Ascending aorta (tissue), 2 donors: ENCODE measurements at regions not wholly inside any gene's neighbourhood (a gene's known extent, or its start where the extent isn't known, plus 50 kb on each side); places are given as distances from the start of the nearest gene placed in this dataset.
A peak's percentile ranks its signal among the peaks of the same experiment; 100 is the strongest.

Experiments used
- DNase-seq, 2 donors: peaks; one replicate each; pipeline ENCODE4 v3.0.0-alpha.2; 2019; ENCODE audit warnings: low spot score in 2 of 2
- H3K27ac ChIP-seq, 2 donors: fragments of 200-600 bp; sonication (generic); one replicate each; pipeline ENCODE4 v1.5.1; 2016 to 2017; ENCODE audit warnings: mild to moderate bottlenecking in 1 of 2
- H3K27me3 ChIP-seq: fragments of 200-600 bp; sonication (generic); one replicate; pipeline ENCODE4 v1.5.1; 2017
- H3K36me3 ChIP-seq, 2 donors: fragments of 200-600 bp; sonication (generic); one replicate each; pipeline ENCODE4 v1.5.1; 2016
- H3K4me1 ChIP-seq, 2 donors: fragments of 200-600 bp; sonication (generic); one replicate each; pipeline ENCODE4 v1.5.1; 2016 to 2017; ENCODE audit warnings: mild to moderate bottlenecking in 1 of 2
- H3K4me3 ChIP-seq, 2 donors: fragments of 200-600 bp; sonication (generic); one replicate each; pipeline ENCODE4 v1.5.1; 2016 to 2017; ENCODE audit warnings: mild to moderate bottlenecking in 1 of 2
- H3K9me3 ChIP-seq, 2 donors: fragments of 200-600 bp; sonication (generic); one replicate each; pipeline ENCODE4 v1.5.1; 2016
- CTCF ChIP-seq, 3 experiments: fragments of 200-600 bp in 2 of 3; fragments of 450-650 bp in 1 of 3; sonication (generic) in 2 of 3; IDR thresholded peaks; one replicate each; pipeline ENCODE4 v1.5.1; 2016 to 2019; ENCODE audit warnings: antibody characterized with exemption in 3 of 3, mild to moderate bottlenecking in 1 of 3, moderate library complexity in 1 of 3
- intact Hi-C: fragments of 100-400 bp; cut with DNase I; formaldehyde crosslinking; loops from one replicate; pipeline ENCODE4 v1.15.1; 2023

GRCh38 chrX:39650768-39651347 is 446.9 kb downstream of the BCOR start:
- Histone ChIP-seq H3K27ac (no peak overlapping the region), H3K27me3 (no peaks in the 10 kb centered on the region), H3K4me1 (peaks cover 0 to 5% of the 10 kb centered on the region in 2 donors), H3K9me3 (no peaks in the 10 kb centered on the region), H3K36me3 (no peaks in the 10 kb centered on the region), H3K4me3 (no peak overlapping the region)
- no peak for DNase-seq
- TF ChIP-seq CTCF (IDR thresholded peaks at IDR 0.05) = no peak
- intact Hi-C loops = no loop called here

DNA sequence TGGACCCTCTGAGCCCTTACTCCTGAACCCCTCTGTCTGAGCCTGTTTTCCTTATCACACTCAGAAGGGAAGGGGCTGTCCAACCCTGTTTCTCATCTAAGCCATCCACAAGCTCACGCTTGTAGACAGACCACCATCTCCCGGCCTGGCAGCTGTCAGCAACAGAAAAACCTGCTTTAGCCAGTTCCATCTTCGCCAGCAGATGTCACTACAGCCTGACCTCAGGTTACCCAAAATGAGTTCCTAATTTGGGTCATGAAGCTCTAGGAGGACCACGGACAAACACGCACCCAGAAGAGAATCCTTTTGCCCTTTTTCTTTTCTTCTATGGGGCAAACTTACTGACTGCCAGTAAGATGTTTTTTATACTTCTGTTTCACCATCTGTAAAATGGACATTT is 445.4 kb downstream of the BCOR start:
- no peak for DNase-seq

GRCh38 chrX:39653691-39654090 is 444.1 kb downstream of the BCOR start:
- Histone ChIP-seq H3K9me3 (no peaks in the 10 kb centered on the region), H3K27me3 (no peaks in the 10 kb centered on the region), H3K27ac (no peak overlapping the region), H3K4me3 (no peak overlapping the region), H3K4me1 (peaks cover 0 to 5% of the 10 kb centered on the region in 2 donors), H3K36me3 (no peaks in the 10 kb centered on the region)
- no peak for DNase-seq
- TF ChIP-seq CTCF (IDR thresholded peaks at IDR 0.05) = no peak
- intact Hi-C loops = loop anchor here (2.0 kb wide), 1 partner anchor 613 kb away; no protein-coding TSS in a partner anchor

More for the DNA sequence above, 445.4 kb downstream of the BCOR start:
- intact Hi-C loops = loop anchor here (2.0 kb wide), 1 partner anchor 614 kb away; no protein-coding TSS in a partner anchor
- Histone ChIP-seq H3K27ac (no peak overlapping the region), H3K9me3 (no peaks in the 10 kb centered on the region), H3K36me3 (no peaks in the 10 kb centered on the region), H3K27me3 (no peaks in the 10 kb centered on the region), H3K4me3 (no peak overlapping the region), H3K4me1 (peaks cover 0 to 5% of the 10 kb centered on the region in 2 donors)
- TF ChIP-seq CTCF (IDR thresholded peaks at IDR 0.05) = peak in 1 of 3 experiments; percentile 46

DNA sequence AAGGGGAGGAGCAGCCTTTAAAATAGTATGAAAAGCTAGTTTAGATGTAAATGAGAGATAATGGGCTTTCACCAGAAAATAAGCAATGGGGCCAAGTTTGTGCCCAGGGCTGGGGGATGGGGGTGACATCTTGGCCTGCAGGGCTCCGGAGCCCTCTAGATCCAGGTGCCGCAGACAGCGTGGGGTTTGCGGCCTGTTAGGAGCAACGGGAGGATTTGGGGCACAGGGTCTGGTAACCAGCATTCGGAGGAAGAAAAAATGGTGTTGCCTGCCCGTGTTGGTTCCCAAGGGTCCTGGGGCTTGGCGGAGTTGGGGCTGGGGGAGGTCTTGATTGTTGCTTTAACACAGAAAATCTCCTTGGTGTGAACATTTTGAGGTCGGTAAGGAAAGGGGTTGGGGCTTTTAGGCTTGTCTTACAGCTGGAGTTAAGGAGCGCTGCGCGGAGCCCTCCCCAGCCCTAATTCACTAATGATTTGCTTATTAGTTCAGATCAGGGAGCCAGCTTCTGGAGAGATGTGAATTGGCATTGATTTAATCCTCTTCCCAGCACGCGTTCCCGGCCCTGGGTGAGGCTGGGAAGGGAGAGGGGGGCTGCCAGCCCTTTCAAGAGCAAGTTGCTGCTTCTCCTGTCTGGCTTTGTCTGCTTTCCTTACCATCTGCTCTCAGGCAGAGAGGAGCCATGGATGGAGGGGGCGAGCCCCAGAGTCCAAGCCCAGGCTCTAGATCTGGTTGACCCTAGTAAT is 443.4 kb downstream of the BCOR start:
- Histone ChIP-seq H3K9me3 (no peaks in the 10 kb centered on the region), H3K27me3 (no peaks in the 10 kb centered on the region), H3K27ac (no peak overlapping the region), H3K4me1 (peaks cover 0 to 1% of the 10 kb centered on the region in 2 donors), H3K4me3 (no peak overlapping the region), H3K36me3 (no peaks in the 10 kb centered on the region)
- intact Hi-C loops = no loop called here
- DNase-seq = no peak
- no peak for TF ChIP-seq CTCF (IDR thresholded peaks at IDR 0.05)

- H3K4me1 ChIP-seq = no peaks in the 10 kb centered on the region
- no peak overlapping the region for H3K4me3 ChIP-seq
- H3K9me3 ChIP-seq = no peaks in the 10 kb centered on the region
- no peak for DNase-seq
- intact Hi-C loops = no loop called here
- no peaks in the 10 kb centered on the region for H3K36me3 ChIP-seq
- no peak overlapping the region for H3K27ac ChIP-seq
- no peak for TF ChIP-seq CTCF (IDR thresholded peaks at IDR 0.05)
- H3K27me3 ChIP-seq = no peaks in the 10 kb centered on the region
These were observed 442.8 kb downstream of the BCOR start for GRCh38 chrX:39654952-39655351.
